HEK293T (cell line): ENCODE measurements at regions not wholly inside any gene's neighbourhood (a gene's known extent, or its start where the extent isn't known, plus 50 kb on each side); places are given as distances from the start of the nearest gene placed in this dataset.

Experiments used
- BHLHE40 ChIP-seq: fragments of 450-650 bp; IDR thresholded peaks from 2 replicates; pipeline ENCODE4 v1.6.1; 2016; ENCODE audit warnings: mild to moderate bottlenecking, moderate library complexity, borderline replicate concordance
- CTBP1 ChIP-seq: fragments of 450-650 bp; IDR thresholded peaks from 2 replicates; pipeline ENCODE4 v1.6.1; 2016; ENCODE audit warnings: borderline replicate concordance
- FOXA1 ChIP-seq: fragments of 450-650 bp; IDR thresholded peaks from 2 replicates; pipeline ENCODE4 v1.6.1; 2016; ENCODE audit warnings: mild to moderate bottlenecking
- FOXK2 ChIP-seq: fragments of 450-650 bp; IDR thresholded peaks from 2 replicates; pipeline ENCODE4 v1.6.1; 2016; ENCODE audit warnings: mild to moderate bottlenecking
- HDGF ChIP-seq: fragments of 450-650 bp; IDR thresholded peaks from 2 replicates; pipeline ENCODE4 v1.6.1; 2017; ENCODE audit warnings: antibody characterized with exemption, borderline replicate concordance
- L3MBTL2 ChIP-seq: fragments of 450-650 bp; conservative IDR thresholded peaks from 2 replicates; pipeline ENCODE4 v1.6.1; 2016; ENCODE audit warnings: mild to moderate bottlenecking
- PKNOX1 ChIP-seq: fragments of 450-650 bp; IDR thresholded peaks from 2 replicates; pipeline ENCODE4 v1.6.1; 2016
- SP1 ChIP-seq: fragments of 450-650 bp; IDR thresholded peaks from 2 replicates; pipeline ENCODE4 v1.6.1; 2017
- SUZ12 ChIP-seq: fragments of 450-650 bp; IDR thresholded peaks from 2 replicates; pipeline ENCODE4 v1.6.1; 2016; ENCODE audit warnings: mild to moderate bottlenecking
- TARDBP ChIP-seq: fragments of 450-650 bp; IDR thresholded peaks from 2 replicates; pipeline ENCODE4 v1.6.1; 2016
- ZNF384 ChIP-seq: fragments of 450-650 bp; IDR thresholded peaks from 2 replicates; pipeline ENCODE4 v1.6.1; 2016

GRCh38 chr3:193910886-193911738 is 224.8 kb upstream of the HES1 start:
- no peak for TF ChIP-seq FOXK2
- TF ChIP-seq HDGF = no peak
- TF ChIP-seq BHLHE40 = no peak
- no peak for TF ChIP-seq SUZ12
- no peak for TF ChIP-seq PKNOX1
- no peak for TF ChIP-seq SP1
- no peak for TF ChIP-seq TARDBP
- no peak for TF ChIP-seq L3MBTL2
- TF ChIP-seq CTBP1 = no peak
- no peak for TF ChIP-seq ZNF384
- no peak for TF ChIP-seq FOXA1
